BJ (cell line): ENCODE measurements at regions not wholly inside any gene's neighbourhood (a gene's known extent, or its start where the extent isn't known, plus 50 kb on each side); places are given as distances from the start of the nearest gene placed in this dataset.

Source experiments
- CTCF ChIA-PET: fragments of 350-600 bp; formaldehyde crosslinking; extraction: SDS; loops from one replicate; lab custom pipeline; 2021; ENCODE audit warnings: antibody characterized with exemption, inconsistent platforms; lab: Yijun Ruan, JAX
- POLR2A ChIA-PET: fragments of 300-600 bp; sonication (Branson Sonifier 250); formaldehyde crosslinking; extraction: SDS; loops from one replicate; lab custom pipeline; 2021; ENCODE audit warnings: antibody characterized with exemption; lab: Charles Lee
- DNase-seq: peaks from one replicate; pipeline ENCODE4 v3.0.0-alpha.2; 2011; ENCODE audit warnings: low read depth
- H3K27me3 ChIP-seq: 2 replicates; pipeline ENCODE4 v1.6.0; 2011; ENCODE audit warnings: low read length; ENCODE audit not compliant: control insufficient read depth, insufficient read depth
- H3K36me3 ChIP-seq: 2 replicates; pipeline ENCODE4 v1.5.1; 2011; ENCODE audit warnings: low read length; ENCODE audit not compliant: control insufficient read depth, insufficient read depth
- H3K4me3 ChIP-seq: 2 replicates; pipeline ENCODE4 v1.5.1; 2011; ENCODE audit warnings: low read depth, mild to moderate bottlenecking, control low read depth, low read length
- TF ChIP-seq, protein P1 (sequence below): IDR thresholded peaks from 2 replicates; pipeline ENCODE4 v1.5.1; 2011; ENCODE audit warnings: low read depth, mild to moderate bottlenecking, control low read depth, inconsistent platforms, low read length, moderate library complexity; ENCODE audit not compliant: insufficient read depth

DNA sequence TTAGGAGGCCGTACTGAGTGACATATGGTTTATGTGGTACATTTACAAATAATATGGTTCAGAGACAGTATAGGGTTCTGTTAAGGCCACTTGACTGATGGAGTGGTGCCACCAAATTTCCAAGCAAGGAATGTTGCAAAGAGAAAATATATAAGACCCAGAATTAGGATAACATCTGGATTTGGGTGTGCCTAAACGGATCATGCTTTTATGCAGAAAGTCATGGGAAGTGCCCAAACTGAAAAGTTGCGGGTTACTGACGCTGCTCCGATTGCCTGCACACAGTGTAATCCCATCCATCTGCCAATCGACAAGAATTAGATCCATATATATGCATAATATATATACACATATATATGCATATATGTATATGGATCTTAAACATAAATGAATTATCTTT is 138.4 kb upstream of the DCN start:
- no peak for DNase-seq
- Histone ChIP-seq H3K36me3 (no peaks in the 10 kb centered on the region), H3K27me3 (no peaks in the 10 kb centered on the region), H3K4me3 (no peak overlapping the region)
- ChIA-PET CTCF (no interaction called here), POLR2A (no interaction called here)
- TF ChIP-seq, protein P1, sequence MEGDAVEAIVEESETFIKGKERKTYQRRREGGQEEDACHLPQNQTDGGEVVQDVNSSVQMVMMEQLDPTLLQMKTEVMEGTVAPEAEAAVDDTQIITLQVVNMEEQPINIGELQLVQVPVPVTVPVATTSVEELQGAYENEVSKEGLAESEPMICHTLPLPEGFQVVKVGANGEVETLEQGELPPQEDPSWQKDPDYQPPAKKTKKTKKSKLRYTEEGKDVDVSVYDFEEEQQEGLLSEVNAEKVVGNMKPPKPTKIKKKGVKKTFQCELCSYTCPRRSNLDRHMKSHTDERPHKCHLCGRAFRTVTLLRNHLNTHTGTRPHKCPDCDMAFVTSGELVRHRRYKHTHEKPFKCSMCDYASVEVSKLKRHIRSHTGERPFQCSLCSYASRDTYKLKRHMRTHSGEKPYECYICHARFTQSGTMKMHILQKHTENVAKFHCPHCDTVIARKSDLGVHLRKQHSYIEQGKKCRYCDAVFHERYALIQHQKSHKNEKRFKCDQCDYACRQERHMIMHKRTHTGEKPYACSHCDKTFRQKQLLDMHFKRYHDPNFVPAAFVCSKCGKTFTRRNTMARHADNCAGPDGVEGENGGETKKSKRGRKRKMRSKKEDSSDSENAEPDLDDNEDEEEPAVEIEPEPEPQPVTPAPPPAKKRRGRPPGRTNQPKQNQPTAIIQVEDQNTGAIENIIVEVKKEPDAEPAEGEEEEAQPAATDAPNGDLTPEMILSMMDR: no peak

DNA sequence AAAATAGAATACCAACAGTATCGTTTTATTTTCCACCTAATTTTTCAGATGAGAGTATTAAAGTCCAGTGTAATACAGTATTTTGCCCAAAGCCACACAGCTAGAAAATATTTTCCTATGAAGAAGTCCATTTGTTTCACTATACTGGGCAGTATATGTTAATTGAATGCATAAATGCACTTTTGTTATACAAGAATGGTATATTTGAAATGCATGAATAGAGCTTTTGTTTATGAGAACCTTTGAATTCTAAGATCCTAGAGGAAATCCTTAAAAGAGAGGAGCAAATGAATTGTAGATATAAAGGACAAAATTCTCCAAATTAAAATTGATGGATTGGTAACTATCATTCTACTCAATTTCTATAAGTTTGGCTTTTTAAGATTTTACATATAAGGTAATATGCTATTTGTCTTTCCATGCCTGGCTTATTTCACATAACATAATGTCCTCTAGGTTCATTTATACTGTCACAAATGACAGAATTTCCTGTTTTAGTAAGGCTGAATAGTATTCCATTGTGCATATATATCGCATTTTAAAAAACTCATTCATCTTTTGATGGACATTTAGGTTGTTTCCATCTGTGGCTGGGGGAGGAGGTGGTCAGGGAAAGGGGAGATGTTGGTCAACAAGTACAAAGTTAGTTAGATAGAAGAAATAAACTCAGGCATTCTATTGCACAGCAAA is 136.6 kb upstream of the DCN start:
- Histone ChIP-seq H3K36me3 (no peaks in the 10 kb centered on the region), H3K4me3 (no peak overlapping the region), H3K27me3 (no peaks in the 10 kb centered on the region)
- DNase-seq: no peak
- TF ChIP-seq, protein P1: no peak
- ChIA-PET POLR2A (no interaction called here), CTCF (interaction anchor here (1.5 kb wide), 1 partner anchor 76 kb away, joined by 5 read pairs; no protein-coding TSS in a partner anchor)

DNA sequence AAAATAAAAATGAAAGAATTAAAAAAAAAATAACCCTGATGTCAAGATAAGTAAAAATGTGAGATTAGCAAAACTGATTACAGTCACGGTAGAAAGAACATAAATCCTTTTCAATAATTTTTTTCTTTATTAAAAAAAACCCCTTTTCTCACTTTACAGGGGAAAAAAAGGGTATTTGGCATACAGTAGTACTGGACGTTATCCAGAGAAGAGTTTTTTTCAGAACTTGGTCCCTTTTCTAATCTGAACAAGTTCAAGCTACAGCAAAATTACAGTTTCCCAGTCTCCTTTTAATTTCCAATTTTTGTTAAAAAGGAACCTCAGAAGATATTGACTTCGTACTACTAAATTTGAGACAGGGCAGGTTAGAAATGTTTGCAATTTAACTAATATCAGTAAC is 134.7 kb upstream of the DCN start:
- Histone ChIP-seq H3K4me3 (no peak overlapping the region), H3K27me3 (no peaks in the 10 kb centered on the region), H3K36me3 (no peaks in the 10 kb centered on the region)
- TF ChIP-seq, protein P1: no peak
- ChIA-PET CTCF (interaction anchor here (1.6 to 1.7 kb wide), 2 partner anchors 9 to 137 kb away, joined by 3 to 10 read pairs; no protein-coding TSS in a partner anchor), POLR2A (interaction anchor here (0.5 kb wide), 1 partner anchor 1941 kb away, joined by 8 read pairs; no protein-coding TSS in a partner anchor)
- DNase-seq: no peak

DNA sequence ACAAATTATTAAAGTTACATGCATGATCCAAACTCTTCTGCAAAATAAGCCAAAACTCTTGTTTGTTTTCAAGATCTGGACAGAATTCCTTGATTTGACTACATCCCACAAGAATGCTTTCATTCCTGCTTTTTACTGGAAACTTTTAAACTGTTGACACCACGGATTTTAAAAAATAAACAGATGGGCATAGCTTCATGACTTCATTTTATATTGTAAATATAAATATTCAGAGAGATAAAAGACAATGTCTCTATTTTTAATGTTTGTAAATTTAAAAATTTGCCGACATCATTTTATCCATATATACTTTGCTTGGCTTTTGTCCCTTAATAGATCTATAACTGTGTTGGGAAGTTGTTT is 134.3 kb upstream of the DCN start:
- CTCF ChIA-PET: interaction anchor here (1.3 to 1.7 kb wide), 3 partner anchors 10 to 138 kb away, joined by 3 to 10 read pairs (median 3); no protein-coding TSS in a partner anchor
- peak; percentile 48 for DNase-seq
- TF ChIP-seq, protein P1: no peak
- Histone ChIP-seq H3K4me3 (no peak overlapping the region), H3K27me3 (no peaks in the 10 kb centered on the region), H3K36me3 (no peaks in the 10 kb centered on the region)
- POLR2A ChIA-PET: no interaction called here

DNA sequence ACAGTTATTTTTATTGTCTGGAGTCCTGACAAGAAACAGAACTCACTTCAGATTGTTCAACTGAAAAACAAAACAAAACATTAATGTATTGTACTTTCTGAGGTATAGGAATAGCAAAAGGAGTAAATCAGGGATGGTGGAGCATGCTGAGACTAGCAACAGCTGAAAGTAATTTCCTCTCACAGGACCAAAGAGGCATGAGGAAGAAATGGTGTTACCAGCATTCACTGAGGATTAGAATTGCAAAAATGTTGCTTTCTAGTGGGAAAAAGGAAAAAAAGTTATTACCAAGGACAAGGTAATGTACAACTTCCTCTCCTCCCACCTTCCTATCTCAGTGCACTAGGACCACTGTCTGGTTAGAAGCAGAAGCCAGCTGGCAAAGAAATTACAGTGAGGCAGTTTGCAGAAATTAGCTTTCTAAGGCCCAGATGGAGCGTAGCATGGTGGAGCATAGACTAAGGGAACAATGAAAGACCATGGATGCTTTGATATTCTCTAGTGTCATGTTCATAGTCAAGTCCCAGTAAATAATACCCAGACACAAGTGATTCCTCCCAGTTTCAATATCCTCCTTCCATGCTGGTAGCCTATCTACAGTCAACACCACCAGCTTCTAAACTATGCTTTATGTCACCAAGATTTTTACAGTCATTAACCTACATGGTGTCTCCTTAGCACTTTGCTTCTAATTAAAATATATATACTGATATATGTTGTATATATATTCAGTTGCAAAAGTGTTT is 133.7 kb upstream of the DCN start:
- no peak for DNase-seq
- no peaks in the 10 kb centered on the region for H3K27me3 ChIP-seq
- TF ChIP-seq, protein P1: no peak
- POLR2A ChIA-PET: no interaction called here
- CTCF ChIA-PET: interaction anchor here (1.3 to 1.7 kb wide), 4 partner anchors 10 to 139 kb away, joined by 3 to 10 read pairs (median 3); no protein-coding TSS in a partner anchor
- H3K4me3 ChIP-seq: no peak overlapping the region
- H3K36me3 ChIP-seq: no peaks in the 10 kb centered on the region
